ENCODE measurements at regions not wholly inside any gene's neighbourhood (a gene's known extent, or its start where the extent isn't known, plus 50 kb on each side); places are given as distances from the start of the nearest gene placed in this dataset.

- TF ChIP-seq CTCF (IDR thresholded peaks at IDR 0.05) (no peak), EZH2 (IDR thresholded peaks at IDR 0.05; ENCODE audit: borderline replicate concordance, insufficient read depth, low read depth, low read length, poor library complexity, severe bottlenecking) (no peak)
Observed at GRCh38 chr4:157908691-157909090, 264.1 kb downstream of the GASK1B start.

All from B cell (primary cell).